RWPE1 (cell line): ENCODE measurements at regions not wholly inside any gene's neighbourhood (a gene's known extent, or its start where the extent isn't known, plus 50 kb on each side); places are given as distances from the start of the nearest gene placed in this dataset.

Source experiments
- CTCF ChIA-PET: fragments of 350-600 bp; sonication (Branson Sonifier 250); formaldehyde crosslinking; extraction: SDS; loops from one replicate; lab custom pipeline; 2021; lab: Yijun Ruan, JAX
- POLR2A ChIA-PET: fragments of 400-600 bp; formaldehyde crosslinking; extraction: SDS; loops from one replicate; lab custom pipeline; 2020; ENCODE audit warnings: antibody characterized with exemption; ENCODE audit not compliant: low non-redundant PET; lab: Yijun Ruan, JAX
- DNase-seq: peaks from one replicate; pipeline ENCODE4 v3.0.0; 2012; ENCODE audit warnings: low spot score
- H3K27ac ChIP-seq: fragments of 450-650 bp; 2 replicates; pipeline ENCODE4 v1.5.1; 2017
- TF ChIP-seq, protein P1 (sequence below): fragments of 450-650 bp; conservative IDR thresholded peaks from 2 replicates; pipeline ENCODE4 v1.5.1; 2017; ENCODE audit warnings: low read depth, mild to moderate bottlenecking

GRCh38 chr5:2160811-2161210, 278.1 kb upstream of the IRX4 start:
- no peak for DNase-seq
- ChIA-PET POLR2A (no interaction called here), CTCF (no interaction called here)
- TF ChIP-seq, protein P1, sequence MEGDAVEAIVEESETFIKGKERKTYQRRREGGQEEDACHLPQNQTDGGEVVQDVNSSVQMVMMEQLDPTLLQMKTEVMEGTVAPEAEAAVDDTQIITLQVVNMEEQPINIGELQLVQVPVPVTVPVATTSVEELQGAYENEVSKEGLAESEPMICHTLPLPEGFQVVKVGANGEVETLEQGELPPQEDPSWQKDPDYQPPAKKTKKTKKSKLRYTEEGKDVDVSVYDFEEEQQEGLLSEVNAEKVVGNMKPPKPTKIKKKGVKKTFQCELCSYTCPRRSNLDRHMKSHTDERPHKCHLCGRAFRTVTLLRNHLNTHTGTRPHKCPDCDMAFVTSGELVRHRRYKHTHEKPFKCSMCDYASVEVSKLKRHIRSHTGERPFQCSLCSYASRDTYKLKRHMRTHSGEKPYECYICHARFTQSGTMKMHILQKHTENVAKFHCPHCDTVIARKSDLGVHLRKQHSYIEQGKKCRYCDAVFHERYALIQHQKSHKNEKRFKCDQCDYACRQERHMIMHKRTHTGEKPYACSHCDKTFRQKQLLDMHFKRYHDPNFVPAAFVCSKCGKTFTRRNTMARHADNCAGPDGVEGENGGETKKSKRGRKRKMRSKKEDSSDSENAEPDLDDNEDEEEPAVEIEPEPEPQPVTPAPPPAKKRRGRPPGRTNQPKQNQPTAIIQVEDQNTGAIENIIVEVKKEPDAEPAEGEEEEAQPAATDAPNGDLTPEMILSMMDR: no peak
- H3K27ac ChIP-seq: no peak overlapping the region

DNA sequence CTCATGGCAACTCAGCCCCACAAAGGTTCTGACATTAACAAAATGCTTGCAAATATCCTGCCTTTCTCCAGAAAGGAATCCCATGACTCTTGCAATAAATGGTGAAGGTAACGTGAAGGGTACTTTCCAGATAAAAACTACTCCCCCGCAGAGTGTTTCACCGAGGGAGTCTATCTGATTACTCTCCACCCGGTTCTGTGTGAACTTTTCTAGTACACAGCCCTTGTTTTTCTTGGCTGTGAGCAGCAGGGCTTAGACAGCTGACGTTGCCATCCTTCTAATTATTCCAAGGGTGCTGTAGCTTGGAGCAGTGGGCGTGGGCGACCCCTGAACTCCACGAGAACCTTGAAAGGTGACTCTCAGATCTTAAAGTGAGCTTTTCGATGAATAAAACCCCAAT, 276.0 kb upstream of the IRX4 start:
- CTCF ChIA-PET: no interaction called here
- POLR2A ChIA-PET: no interaction called here
- H3K27ac ChIP-seq: no peak overlapping the region
- TF ChIP-seq, protein P1: no peak
- no peak for DNase-seq

DNA sequence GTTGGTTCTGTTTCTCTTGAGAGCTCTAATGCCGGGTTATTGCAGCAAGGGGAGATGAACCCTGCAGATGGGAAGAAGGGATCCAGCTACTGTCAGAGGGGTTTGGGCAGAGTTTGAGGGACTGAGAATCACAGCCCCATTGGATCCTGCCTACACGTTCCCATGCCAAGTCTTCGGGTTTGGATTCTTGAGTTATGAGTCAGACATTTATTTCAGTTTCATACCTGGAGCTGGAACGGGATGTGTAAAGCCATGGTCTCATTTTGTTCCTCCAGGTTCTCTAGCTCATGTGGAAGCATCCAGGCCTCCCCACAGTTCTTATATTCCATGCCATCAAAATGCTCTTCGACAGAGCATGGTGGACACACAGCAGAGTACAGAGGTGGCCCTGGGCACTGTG, 275.4 kb upstream of the IRX4 start:
- TF ChIP-seq, protein P1: no peak
- no peak overlapping the region; the same call in 1 of the 2 replicates for H3K27ac ChIP-seq
- CTCF ChIA-PET: interaction anchor here (0.6 kb wide), 1 partner anchor 85 kb away, joined by 3 read pairs; no protein-coding TSS in a partner anchor
- peak; percentile 64 for DNase-seq
- POLR2A ChIA-PET: no interaction called here

GRCh38 chr5:2157372-2157771, 274.6 kb upstream of the IRX4 start:
- H3K27ac ChIP-seq: peak overlapping the region; percentile 14; the same call in 1 of the 2 replicates
- CTCF ChIA-PET: interaction anchor here (0.6 to 0.7 kb wide), 2 partner anchors 8 to 209 kb away, joined by 3 read pairs; no protein-coding TSS in a partner anchor
- DNase-seq: peak; percentile 54
- TF ChIP-seq, protein P1: no peak
- POLR2A ChIA-PET: no interaction called here

GRCh38 chr5:2156358-2157059, 273.8 kb upstream of the IRX4 start:
- no peak for DNase-seq
- CTCF ChIA-PET: interaction anchor here (0.7 kb wide), 2 partner anchors 7 to 206 kb away, joined by 3 read pairs; no protein-coding TSS in a partner anchor
- H3K27ac ChIP-seq: no peak overlapping the region
- TF ChIP-seq, protein P1: no peak
- POLR2A ChIA-PET: no interaction called here

DNA sequence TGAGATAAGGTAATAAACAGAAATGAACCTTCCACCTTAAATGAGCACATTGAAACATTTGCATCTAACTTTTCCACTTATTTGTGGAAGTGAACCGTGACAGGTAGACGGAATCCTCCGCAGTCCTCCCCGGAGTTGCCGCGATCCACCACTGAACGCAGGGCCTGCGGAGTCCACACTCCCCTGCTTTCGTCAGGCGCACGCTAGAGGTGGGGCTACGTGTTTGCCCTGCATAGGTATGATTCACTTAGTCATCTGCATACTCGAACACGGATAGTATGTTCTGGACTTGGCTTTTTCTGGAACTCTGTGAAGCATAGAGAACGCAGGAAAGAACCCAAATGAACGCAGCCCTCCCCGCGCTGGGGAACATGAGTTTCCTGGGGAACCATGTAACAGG, 272.8 kb upstream of the IRX4 start:
- ChIA-PET POLR2A (no interaction called here), CTCF (no interaction called here)
- H3K27ac ChIP-seq: no peak overlapping the region
- DNase-seq: no peak
- TF ChIP-seq, protein P1: no peak
